IMR-90 (cell line): ENCODE measurements at regions not wholly inside any gene's neighbourhood (a gene's known extent, or its start where the extent isn't known, plus 50 kb on each side); places are given as distances from the start of the nearest gene placed in this dataset.

ENCODE experiments used
- CEBPB ChIP-seq: IDR thresholded peaks from 2 replicates; pipeline ENCODE4 v1.6.1; 2012; ENCODE audit warnings: low read depth, low read length, improper control_type of control experiment
- CTCF ChIP-seq: conservative IDR thresholded peaks from 2 replicates; pipeline ENCODE4 v1.5.1; 2012; ENCODE audit warnings: mild to moderate bottlenecking, low read depth, low read length, improper control_type of control experiment
- ELK1 ChIP-seq: fragments of 150-350 bp; IDR thresholded peaks from 2 replicates; pipeline ENCODE4 v1.6.1; 2016; ENCODE audit warnings: low read depth, mild to moderate bottlenecking, low read length, moderate library complexity, borderline replicate concordance
- FOS ChIP-seq: fragments of 150-350 bp; IDR thresholded peaks from 2 replicates; pipeline ENCODE4 v1.6.1; 2016; ENCODE audit warnings: low read depth, low read length
- MAFK ChIP-seq: IDR thresholded peaks from 2 replicates; pipeline ENCODE4 v1.6.1; 2012; ENCODE audit warnings: low read depth, low read length, improper control_type of control experiment
- POLR2A ChIP-seq: IDR thresholded peaks from 2 replicates; pipeline ENCODE4 v1.6.1; 2012; ENCODE audit warnings: mild to moderate bottlenecking, low read depth, low read length
- RFX5 ChIP-seq: IDR thresholded peaks from 2 replicates; pipeline ENCODE4 v1.8.0; 2012; ENCODE audit warnings: low read depth, mild to moderate bottlenecking, low read length, moderate library complexity
- SMC3 ChIP-seq: fragments of 150-350 bp; IDR thresholded peaks from 2 replicates; pipeline ENCODE4 v1.6.1; 2016; ENCODE audit warnings: low read depth, mild to moderate bottlenecking, antibody characterized with exemption, low read length, moderate library complexity

GRCh38 chr9:14373336-14373666, 59.4 kb upstream of the NFIB start:
- TF ChIP-seq CTCF (no peak), ELK1 (no peak), POLR2A (no peak), SMC3 (no peak), MAFK (no peak), RFX5 (no peak), CEBPB (no peak), FOS (no peak)
